ENCODE measurements at regions not wholly inside any gene's neighbourhood (a gene's known extent, or its start where the extent isn't known, plus 50 kb on each side); places are given as distances from the start of the nearest gene placed in this dataset.

GRCh38 chr11:134482865-134483264, 70.8 kb upstream of the B3GAT1 start:
- no peak for DNase-seq (ENCODE audit: low read depth in 4 of 4, low spot score in 3 of 4)

- DNase-seq (ENCODE audit: low read depth in 4 of 4, low spot score in 3 of 4) = no peak
These were observed 70.0 kb upstream of the B3GAT1 start for GRCh38 chr11:134481933-134482527.

- DNase-seq (ENCODE audit: low read depth in 4 of 4, low spot score in 3 of 4) = no peak
These were observed 69.1 kb upstream of the B3GAT1 start for GRCh38 chr11:134481135-134481534.

GRCh38 chr11:134480136-134480712, 68.2 kb upstream of the B3GAT1 start:
- no peak for DNase-seq (ENCODE audit: low read depth in 4 of 4, low spot score in 3 of 4)

GRCh38 chr11:134479206-134480135, 67.4 kb upstream of the B3GAT1 start:
- DNase-seq (ENCODE audit: low read depth in 4 of 4, low spot score in 3 of 4) = no peak

- no peak for DNase-seq (ENCODE audit: low read depth in 4 of 4, low spot score in 3 of 4)
These were observed 66.6 kb upstream of the B3GAT1 start for GRCh38 chr11:134478611-134479010.

- no peak for DNase-seq (ENCODE audit: low read depth in 4 of 4, low spot score in 3 of 4)
These were observed 66.1 kb upstream of the B3GAT1 start for GRCh38 chr11:134478176-134478575.

GRCh38 chr11:134477486-134477885, 65.4 kb upstream of the B3GAT1 start:
- no peak for DNase-seq (ENCODE audit: low read depth in 4 of 4, low spot score in 3 of 4)

GRCh38 chr11:134476435-134477021, 64.5 kb upstream of the B3GAT1 start:
- peak in 3 of 4 donors; percentile 49 to 54 (median 50) for DNase-seq (ENCODE audit: low read depth in 4 of 4, low spot score in 3 of 4)

- no peak for DNase-seq (ENCODE audit: low read depth in 4 of 4, low spot score in 3 of 4)
These were observed 63.9 kb upstream of the B3GAT1 start for GRCh38 chr11:134475951-134476350.

- DNase-seq (ENCODE audit: low read depth in 4 of 4, low spot score in 3 of 4) = no peak
These were observed 62.9 kb upstream of the B3GAT1 start for GRCh38 chr11:134474942-134475341.

GRCh38 chr11:134474070-134474860, 62.2 kb upstream of the B3GAT1 start:
- DNase-seq (ENCODE audit: low read depth in 4 of 4, low spot score in 3 of 4) = no peak

- DNase-seq (ENCODE audit: low read depth in 4 of 4, low spot score in 3 of 4) = no peak
These were observed 59.8 kb upstream of the B3GAT1 start for GRCh38 chr11:134471716-134472455.

GRCh38 chr11:134471087-134471715, 59.2 kb upstream of the B3GAT1 start:
- no peak for DNase-seq (ENCODE audit: low read depth in 4 of 4, low spot score in 3 of 4)

- DNase-seq (ENCODE audit: low read depth in 4 of 4, low spot score in 3 of 4) = no peak
These were observed 58.2 kb upstream of the B3GAT1 start for GRCh38 chr11:134470238-134470637.

- no peak for DNase-seq (ENCODE audit: low read depth in 4 of 4, low spot score in 3 of 4)
These were observed 57.6 kb upstream of the B3GAT1 start for GRCh38 chr11:134469627-134470026.

- DNase-seq (ENCODE audit: low read depth in 4 of 4, low spot score in 3 of 4) = no peak
These were observed 56.8 kb upstream of the B3GAT1 start for GRCh38 chr11:134468796-134469195.

GRCh38 chr11:134468081-134468668, 56.1 kb upstream of the B3GAT1 start:
- no peak for DNase-seq (ENCODE audit: low read depth in 4 of 4, low spot score in 3 of 4)
